NCI-H2081 (cell line): ENCODE measurements at regions not wholly inside any gene's neighbourhood (a gene's known extent, or its start where the extent isn't known, plus 50 kb on each side); places are given as distances from the start of the nearest gene placed in this dataset.

Source experiments
- DNase-seq, 2 experiments: peaks; one replicate each; lab custom pipeline; 2025; lab: John Stamatoyannopoulos, UW

DNA sequence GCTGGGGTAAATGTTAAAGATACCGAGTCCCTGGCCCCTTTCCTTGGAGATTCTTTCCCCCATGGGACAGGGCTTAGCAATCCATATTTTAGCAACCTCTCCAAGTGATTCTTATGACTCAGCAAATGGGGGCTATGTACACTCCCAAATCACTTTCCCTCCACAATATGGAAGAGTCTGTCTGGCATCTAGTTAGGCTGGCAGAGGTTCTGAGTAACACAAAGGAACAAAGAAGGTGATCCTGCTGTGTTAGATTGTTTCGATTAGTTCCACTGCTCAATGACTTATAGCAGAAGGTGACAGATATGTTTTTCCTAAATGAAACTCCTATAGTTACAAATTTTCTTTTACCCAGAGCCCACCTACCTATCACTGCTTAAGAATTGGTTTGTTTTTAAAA is 154.0 kb upstream of the SYT13 start:
- DNase-seq, result peak in 1 of 2 experiments; percentile 16

DNA sequence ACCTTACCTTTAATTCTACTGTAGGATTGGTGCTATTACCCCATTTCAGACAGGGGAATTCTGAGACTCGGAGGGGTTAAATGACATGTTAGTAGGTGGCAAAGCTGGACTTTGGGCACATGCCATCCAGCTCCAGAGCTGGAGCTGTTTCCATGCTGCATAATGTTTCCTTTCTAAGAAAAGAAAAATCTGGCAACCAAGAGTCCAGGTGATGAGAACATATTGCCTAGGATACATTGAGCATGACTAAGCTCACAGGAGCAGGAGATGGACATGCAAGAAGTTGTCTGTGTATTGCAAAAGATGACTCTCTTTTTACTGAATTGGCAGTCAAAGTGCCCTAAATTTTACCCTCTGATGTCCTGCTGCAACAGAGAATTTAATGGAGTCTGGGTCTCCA is 150.8 kb upstream of the SYT13 start:
- no peak for DNase-seq

DNA sequence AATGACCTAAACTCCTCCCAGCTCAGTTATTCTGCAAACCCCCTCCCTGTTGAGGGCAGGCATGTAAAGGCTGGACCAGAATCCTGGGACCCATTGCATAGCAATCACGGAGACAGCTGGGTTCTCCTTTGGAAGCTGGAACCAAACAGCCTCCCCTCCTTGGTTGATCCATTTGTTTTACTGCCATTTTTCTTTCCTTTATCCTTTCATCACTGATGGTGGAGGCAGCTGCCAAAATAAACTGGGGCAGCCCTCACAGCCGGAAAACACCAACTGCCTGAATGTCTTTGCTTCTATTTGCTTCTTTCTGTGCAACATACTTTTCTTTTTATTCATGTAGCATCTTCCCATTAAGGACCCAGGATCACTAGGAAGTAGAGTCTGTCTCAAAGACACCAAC is 150.0 kb upstream of the SYT13 start:
- DNase-seq, result no peak

DNA sequence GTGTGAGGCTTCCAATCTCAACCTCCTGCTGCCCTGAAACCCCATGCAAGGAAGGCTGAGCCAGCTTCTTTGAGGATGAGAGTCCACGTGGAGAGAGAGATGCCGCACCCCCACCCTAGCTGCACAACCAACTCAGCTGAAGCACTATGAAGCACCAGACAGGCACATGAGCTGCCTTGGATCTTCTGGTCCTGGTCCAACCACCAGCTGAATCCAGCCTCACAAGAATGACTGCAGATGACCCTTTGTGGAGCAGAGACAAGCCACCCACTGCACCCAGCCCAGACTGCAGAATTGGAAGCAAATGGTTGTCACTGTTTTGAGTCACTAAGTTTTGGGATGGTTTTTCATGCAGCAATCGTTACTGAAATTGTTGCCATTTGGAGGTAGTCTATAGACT is 149.6 kb upstream of the SYT13 start:
- no peak for DNase-seq

DNA sequence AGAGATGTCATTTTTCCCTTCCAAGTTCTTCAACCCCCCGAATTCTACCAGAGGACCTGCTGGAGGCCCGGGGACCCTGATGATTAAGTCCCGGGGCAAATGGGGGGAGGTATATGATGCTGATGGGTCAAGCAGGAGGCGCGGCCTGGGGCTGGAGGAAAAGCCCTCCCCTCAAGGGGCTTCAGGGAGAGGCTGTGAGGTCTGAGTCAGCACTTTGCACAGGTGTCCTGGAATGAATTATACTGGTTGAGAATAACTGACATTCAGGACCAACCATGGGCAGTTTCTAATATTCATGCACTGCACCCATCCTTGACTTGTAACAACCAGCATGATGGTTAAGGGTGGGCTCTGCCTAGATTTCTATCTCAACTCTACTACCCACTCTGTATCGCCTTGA is 146.8 kb upstream of the SYT13 start:
- DNase-seq, result no peak

DNA sequence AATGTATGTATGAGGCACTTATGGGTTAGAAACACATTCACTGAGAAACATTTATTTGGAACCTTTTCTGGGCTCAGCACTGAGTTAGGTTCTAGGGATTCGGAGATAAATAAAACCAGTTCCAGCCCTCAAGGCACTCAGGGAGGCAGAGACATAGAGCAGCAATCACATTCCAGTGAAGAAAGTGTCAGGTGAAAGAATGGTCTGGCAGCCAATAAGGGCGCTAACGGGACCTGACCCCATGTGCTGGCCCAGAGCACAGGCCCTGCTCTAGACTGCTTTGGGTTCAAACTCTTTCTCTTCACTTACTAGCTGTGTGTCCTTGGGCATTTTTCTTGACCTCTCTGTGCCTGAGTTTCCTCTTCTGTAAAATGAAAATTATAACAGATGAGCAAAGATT is 146.0 kb upstream of the SYT13 start:
- DNase-seq, result no peak

DNA sequence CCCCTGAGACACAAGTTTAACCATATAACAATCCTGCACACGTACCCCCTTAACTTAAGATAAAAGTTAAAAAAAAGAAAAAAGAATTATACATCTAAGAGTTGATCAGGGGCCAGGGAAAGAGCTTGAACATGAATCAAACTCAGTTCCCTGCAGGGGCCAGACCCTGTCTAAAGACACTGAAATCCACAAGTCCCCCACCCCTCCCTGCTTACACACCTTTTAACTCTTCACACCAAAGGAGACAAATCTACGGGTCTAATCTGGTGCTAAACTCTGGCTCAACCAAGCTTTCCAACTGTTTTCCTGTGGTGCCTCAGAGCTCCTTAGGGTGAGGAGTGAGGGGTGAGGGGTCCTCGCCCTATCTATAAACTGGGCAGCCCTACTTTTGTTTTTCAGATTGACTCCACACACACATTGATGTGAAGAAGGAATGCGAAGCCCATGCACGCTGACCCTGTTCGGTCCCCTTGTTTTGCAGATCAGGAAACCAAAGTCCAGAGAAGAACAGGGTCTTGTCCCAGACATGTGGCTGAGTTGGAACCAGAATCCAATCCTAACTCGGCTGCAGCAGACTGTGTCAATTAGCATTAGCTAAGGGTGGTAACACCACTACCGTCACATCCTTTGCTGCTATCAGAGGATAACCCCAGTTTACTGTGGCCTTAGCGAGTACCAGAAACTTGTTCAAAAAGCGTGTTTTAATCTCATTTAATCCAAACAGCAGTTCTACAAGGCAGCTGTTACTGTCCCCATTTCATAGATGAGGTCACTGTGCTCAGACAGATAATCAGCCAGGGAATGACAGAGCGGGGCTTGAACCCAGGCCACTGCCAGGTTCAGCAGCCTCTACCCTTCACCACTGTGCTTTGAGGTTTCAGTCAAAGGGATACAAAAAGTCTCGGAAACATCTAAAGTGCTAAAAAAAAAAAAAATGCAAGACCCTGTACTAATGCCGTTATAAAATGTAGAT is 145.2 kb upstream of the SYT13 start:
- no peak for DNase-seq

DNA sequence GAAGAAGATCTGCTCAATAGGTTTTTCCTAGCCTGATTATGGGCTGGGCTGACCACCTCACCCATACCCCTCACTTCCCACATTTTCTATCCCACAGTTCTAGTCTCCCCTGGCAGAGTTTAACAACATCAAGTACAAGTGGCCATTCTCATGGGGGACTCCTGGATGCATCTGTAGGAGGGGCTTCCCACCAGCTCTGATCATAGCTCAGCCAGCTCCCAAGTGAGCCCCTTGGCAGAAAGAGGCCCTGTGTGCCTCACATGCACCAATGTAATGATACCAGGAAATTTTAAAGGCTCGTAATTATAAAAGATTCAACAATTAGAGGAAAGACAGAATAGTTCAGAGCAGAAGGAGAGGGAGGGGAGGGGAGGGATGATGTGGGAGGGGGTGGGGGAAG is 144.2 kb upstream of the SYT13 start:
- no peak for DNase-seq

DNA sequence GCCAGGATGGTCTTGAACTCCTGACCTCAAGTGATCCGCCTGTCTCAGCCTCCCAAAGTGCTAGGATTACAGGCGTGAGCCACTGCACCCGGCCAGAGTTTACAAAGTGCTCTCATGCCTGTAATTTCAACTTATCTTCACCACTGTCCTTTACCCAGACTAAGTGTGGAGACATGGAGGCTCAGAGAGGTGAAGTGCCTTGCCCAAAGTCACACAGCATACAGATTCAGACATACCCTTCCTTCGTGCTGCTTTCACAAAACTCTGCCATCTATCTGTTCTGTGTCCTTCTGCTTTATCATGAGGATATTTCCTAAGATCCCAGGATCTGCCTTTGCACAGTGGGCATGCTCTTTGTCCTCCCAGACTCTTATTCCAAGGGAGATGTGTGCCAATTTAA is 143.6 kb upstream of the SYT13 start:
- no peak for DNase-seq

DNA sequence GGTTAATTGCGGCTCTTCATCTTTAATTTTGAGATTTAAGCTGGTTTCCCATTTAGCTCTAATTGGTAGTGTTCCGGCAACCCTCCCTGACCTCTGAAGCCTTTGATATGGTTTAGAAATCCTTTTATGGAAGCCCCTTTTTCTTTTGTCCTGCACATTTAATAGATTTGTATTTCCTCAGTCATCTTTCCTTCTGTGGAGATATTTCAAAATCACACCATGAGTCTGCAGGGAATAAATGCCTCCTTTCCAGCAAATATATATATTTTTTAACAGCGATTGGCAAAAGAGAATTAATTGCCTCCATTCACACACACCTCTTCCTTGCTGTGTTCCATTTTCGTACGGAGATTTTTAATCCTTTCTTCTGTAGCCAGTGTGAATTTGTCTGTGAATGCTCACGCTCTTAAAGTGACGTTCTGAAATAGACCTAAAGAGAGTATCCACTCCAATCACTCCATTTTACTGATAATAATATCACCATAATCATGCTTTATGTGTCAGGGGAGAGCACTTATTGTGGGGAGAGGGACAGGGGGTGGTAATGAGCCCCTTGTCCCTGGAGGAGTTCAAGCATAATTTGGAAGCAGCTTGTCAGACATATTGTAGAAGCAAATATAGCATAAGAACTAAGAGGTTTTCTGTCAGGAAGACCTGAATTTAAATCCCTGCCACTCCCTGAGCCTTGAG is 142.5 kb upstream of the SYT13 start:
- DNase-seq, result no peak

DNA sequence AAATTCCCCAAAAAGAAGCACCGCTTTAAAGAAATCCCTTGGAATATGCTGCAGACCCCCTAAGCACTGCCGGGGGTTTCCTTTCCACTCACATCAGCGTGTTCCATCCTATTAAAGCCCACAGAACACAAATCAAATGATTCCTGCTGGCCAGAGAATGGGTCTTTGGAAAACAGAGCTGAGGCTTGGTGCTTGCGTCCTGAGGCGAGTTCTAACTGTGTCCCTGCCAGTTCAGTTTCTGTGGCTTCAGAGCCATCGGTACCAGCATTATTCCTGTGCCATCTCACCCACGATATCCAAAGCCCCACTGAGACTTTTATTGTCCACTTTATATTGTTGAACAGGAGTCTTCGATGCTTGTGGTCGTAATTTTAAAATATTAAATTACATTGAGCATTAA is 142.0 kb upstream of the SYT13 start:
- DNase-seq, result no peak

DNA sequence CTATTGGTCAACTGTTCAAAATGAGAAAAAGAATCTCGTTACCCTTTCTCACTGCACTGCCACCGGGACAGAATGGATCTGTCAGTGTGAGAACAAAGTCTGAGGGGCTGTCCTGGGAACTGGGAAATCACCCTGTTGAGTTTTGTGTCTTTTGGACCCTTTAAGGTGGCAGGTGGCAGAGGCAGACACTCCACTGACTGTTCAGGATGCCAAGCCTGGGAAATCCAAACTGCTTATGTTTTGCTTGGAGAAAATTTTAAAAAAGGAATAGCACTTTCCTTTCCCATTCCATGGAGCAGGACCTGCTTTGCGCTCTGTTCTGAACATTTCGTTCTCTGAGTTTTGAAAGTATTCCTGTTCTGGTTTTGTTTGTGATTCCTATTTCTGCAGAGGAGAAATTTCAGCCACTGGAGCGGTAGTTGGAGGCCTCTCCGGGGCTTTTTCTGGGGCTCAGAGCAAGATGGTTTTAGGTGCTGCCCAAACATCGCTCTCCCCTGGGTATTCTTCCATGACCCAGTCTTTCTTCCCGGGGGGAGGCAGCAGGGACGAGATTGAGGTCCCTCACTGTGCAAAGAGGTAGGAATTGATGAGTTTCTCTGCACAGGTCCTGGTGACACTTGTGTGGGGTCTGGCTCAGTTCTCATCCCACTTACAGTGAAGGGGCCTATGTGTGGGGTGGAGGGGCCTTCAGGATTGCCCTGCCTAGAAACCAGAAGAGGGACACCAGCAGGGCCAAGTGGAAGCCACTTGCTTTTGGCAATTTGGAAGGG is 138.5 kb upstream of the SYT13 start:
- DNase-seq, result no peak

DNA sequence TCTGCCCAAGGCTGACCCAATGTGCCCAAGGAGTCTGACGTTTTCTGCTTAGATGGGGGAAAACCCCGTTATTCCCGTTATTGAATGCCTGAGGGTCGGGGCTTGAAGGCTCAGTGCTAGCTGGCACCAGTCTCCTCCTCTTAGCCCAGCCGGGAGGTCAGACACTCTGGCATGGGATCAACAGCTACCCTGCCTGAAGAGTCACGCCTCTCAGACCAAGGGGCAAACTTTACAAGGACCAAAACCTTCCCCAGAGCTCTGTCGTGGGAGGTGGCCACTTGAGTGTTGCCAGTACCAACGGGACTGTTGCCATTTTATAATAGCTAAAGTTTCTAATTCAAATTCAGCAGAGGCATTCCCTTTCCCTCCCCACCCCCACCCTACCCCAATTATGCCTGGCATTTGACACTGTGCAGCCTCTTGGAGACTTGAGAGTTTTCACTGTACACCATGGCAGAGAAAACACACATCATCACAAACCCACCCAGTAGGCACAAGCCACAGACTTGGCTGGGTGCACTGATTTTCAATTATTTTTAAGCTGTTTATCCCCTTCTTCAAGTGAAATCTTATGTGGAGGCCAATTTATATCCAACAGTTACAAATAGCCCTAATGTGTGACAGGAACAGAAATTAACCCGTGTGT is 137.5 kb upstream of the SYT13 start:
- DNase-seq, result no peak

DNA sequence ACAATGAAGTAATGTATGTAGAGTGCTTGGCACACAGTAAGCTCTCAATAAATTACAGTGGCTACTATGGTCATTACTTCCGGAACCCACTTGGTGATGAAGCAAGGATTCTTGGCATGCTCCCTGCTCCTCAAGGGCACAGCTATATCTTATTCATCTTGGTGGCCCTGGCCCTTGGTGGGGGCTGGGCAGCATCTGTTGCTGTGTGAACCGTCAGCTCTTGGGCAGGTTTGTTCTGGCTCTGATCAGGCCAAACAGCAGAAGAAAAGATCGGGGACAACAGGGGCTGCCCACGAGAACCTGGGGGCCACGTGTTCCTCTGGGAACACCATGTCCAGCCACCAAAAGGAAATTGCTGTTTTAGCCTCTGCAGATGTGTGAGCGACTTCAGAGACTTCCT is 136.9 kb upstream of the SYT13 start:
- DNase-seq, result no peak

DNA sequence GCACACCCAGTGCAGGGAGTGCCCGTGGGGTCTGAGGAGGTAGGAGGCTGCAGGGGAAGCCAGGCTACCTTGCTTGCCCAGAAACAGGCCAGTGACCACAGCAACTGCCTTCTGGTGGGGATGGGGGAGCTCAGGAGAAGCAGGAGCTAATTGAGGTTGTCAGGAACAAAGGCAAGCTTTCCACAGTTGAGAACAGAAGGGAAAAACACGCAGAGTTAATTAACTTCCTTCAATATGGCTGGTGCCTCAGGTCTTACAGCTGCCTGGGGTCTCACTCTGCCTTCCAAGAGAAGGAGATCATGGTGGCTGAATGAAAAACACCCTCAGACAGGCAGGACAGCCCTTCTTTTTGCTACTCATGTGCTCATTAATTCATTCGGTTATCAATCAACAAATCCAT is 127.9 kb upstream of the SYT13 start:
- no peak for DNase-seq

DNA sequence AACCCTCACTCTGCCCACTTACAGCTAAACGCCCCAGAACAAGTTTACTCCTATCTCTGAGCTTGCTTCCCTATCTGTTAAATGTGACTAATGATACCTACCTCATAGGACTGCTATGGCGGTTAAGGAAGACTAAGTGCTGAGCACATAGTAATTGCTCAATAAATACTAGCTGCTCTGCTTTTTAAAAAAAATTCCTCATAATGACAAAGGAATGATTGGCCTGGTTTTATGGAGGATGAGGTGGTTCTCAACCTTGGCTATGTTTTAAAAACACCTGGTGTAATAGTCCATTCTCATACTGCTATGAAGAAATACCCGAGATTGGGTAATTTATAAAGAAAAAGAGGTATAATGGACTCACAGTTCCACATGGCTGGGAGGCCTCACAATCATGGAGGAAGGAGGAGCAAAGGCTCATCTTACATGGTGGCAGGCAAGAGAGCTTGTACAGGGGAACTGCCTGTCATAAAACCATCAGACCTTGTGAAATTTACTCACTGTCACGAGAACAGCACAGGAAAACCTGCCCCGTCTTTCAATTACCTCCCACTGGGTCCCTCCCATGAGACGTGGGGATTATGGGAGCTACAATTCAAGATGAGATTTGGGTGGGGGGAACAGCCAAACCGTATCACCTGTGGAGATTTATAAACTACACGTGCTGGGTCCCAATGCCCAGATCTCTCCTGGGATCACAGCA is 127.2 kb upstream of the SYT13 start:
- no peak for DNase-seq

DNA sequence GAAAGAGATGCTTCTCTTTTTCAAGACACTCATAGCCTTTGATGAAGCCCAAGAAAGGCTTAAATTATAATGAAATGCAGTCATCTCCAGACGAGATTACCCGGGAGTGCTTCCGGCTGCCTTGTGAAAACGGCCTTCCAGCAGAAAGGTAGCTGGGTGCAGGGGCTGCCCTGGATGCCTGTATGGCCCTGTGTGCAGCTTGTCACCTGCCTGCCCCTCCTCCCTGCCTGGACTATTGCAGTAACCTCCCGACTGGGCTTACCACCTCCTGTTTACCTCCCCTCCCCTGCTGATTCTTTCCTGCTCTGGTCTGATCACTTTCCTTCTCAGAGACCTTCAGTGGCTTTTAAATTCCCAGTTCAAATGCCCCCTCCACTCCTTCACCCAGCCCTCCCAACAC is 126.4 kb upstream of the SYT13 start:
- no peak for DNase-seq

DNA sequence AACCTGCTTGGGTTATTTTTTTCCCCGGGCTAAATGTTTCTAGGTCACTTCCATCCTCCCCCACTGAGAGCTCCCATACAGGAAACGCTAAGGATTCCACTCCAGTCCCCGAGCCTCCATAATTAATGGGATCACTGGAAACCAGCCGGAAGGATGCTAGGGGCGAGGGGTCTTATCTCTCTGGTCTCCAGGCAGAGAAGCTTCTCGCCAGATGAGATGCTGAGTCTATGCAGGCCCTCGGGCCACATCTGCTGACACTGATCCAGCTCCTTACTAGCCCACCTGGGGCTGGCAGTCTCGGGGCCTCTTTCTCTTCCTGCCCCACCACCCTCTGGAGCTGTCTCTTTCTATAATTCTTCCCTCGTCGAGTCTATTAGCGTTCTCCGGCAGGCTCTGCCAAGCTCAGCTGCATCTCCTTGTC is 125.9 kb upstream of the SYT13 start:
- no peak for DNase-seq

DNA sequence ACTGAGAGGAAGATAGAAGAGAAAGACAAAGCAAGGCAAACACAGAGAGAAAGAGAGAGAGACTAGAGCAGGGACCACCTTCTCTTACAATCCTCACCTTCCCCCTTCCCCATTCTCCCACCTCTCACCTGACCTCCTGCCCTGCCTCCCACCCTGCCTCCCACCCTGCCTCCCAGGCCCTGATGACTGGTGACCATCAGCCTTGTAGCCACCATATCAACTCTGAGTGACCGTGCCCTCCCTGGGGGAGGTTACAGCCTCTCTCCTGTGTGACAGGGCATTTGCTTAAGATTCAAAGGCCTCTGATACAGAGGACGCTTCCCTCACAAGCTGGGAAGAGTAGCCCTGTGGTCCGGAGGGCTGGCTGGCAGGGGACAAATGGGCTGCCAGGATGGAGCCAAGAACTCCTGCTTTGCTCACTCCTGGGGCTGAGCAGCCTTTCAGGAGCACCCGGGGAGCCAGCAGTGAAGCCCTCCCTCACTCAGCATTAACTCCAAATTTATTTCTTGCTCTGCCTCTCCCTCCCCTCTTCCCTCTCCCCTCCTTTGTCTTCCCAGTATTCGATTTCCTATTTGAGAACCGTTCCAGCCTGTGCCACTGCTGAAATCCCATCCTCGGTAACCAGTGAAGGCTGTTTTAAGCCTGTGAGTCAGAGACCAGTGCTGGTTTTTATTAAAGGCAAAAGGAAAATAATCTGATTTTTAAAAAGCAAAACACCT is 125.2 kb upstream of the SYT13 start:
- no peak for DNase-seq

DNA sequence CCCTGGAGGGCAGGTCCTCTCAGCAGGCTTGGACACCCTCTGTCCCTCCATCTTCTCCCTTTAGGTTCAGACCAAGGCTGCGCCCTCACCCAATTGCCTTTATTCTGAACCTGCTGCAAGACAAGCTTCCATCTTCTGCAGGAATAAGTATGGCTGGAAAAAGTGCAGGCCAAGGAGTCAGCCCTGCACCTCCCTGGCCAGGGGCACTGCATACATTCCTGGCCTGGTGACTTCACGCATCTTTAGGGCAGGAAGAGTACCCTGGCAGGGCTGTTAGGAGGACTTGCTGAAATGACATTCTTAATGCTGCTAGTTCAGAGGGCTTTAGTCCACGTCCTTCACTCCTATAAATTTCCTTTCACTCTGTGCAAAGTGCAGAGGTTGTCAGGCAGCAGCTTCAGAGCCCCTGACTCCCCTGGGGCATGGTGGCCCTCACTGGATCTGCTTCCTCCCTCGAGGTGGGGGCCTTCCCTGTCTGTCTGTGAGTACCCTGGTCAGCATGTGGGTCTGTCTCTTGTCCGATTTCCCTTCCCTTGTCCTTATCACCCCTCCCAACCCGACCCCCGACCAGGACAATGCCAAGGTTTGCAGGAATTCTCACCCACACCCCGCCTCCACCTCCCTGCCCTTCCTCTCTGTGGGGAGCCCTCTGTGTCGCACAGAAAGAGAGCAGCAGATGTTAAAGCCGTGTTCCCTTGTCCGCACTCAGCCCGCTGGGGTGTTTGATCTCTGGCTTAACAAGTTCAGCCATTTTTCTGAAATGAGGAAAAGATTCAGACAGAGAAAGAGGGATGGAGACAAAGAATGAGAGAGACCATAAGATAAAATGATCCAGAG is 124.5 kb upstream of the SYT13 start:
- no peak for DNase-seq
